ENCODE measurements at regions not wholly inside any gene's neighbourhood (a gene's known extent, or its start where the extent isn't known, plus 50 kb on each side); places are given as distances from the start of the nearest gene placed in this dataset.

GRCh38 chr5:163222982-163223381, 214.4 kb upstream of the CCNG1 start:
- no peaks in the 10 kb centered on the region for H3K27me3 ChIP-seq (ENCODE audit: low read length)
- H3K4me2 ChIP-seq (ENCODE audit: low read depth, low read length, poor library complexity, severe bottlenecking), result no peak overlapping the region
- no peak overlapping the region for H3K27ac ChIP-seq (ENCODE audit: low read depth, low read length)
- H3K9me2 ChIP-seq (replicated peaks; ENCODE audit: insufficient read depth, low read length), result no peaks in the 10 kb centered on the region
- H3K4me3 ChIP-seq (ENCODE audit: insufficient read depth, low read length, poor library complexity, severe bottlenecking), result no peak overlapping the region
- no peaks in the 10 kb centered on the region for H3K79me2 ChIP-seq (ENCODE audit: insufficient read depth, low read length)
- H3K9me3 ChIP-seq (ENCODE audit: insufficient read depth, low read length), result no peaks in the 10 kb centered on the region
- H3K9ac ChIP-seq (ENCODE audit: low read length), result no peak overlapping the region
- no peaks in the 10 kb centered on the region for H4K20me1 ChIP-seq (ENCODE audit: low read depth, low read length)
- no peak for TF ChIP-seq CTCF (IDR thresholded peaks at IDR 0.05; ENCODE audit: insufficient read depth, low read length, poor library complexity, severe bottlenecking)
- no peak overlapping the region for H2AFZ ChIP-seq (ENCODE audit: low read depth, low read length, severe bottlenecking)
- no peaks in the 10 kb centered on the region for H3F3A ChIP-seq (ENCODE audit: insufficient read depth)
- H3K36me3 ChIP-seq (ENCODE audit: low read length), result no peaks in the 10 kb centered on the region

GRCh38 chr5:163244445-163244987, 192.9 kb upstream of the CCNG1 start:
- Histone ChIP-seq H3K9me3 (ENCODE audit: insufficient read depth, low read length) (no peaks in the 10 kb centered on the region), H3K9me2 (replicated peaks; ENCODE audit: insufficient read depth, low read length) (no peaks in the 10 kb centered on the region), H3K4me3 (ENCODE audit: insufficient read depth, low read length, poor library complexity, severe bottlenecking) (no peak overlapping the region), H4K20me1 (ENCODE audit: low read depth, low read length) (no peaks in the 10 kb centered on the region), H2AFZ (ENCODE audit: low read depth, low read length, severe bottlenecking) (no peak overlapping the region), H3K36me3 (ENCODE audit: low read length) (no peaks in the 10 kb centered on the region), H3K79me2 (ENCODE audit: insufficient read depth, low read length) (no peaks in the 10 kb centered on the region), H3K4me2 (ENCODE audit: low read depth, low read length, poor library complexity, severe bottlenecking) (no peak overlapping the region), H3K27ac (ENCODE audit: low read depth, low read length) (no peak overlapping the region), H3K9ac (ENCODE audit: low read length) (no peak overlapping the region), H3F3A (ENCODE audit: insufficient read depth) (no peaks in the 10 kb centered on the region), H3K27me3 (ENCODE audit: low read length) (no peaks in the 10 kb centered on the region)
- TF ChIP-seq EZH2phosphoT487 (conservative IDR thresholded peaks at IDR 0.05; ENCODE audit: low read length) (no peak), CTCF (IDR thresholded peaks at IDR 0.05; ENCODE audit: insufficient read depth, low read length, poor library complexity, severe bottlenecking) (no peak)

- Histone ChIP-seq H3K4me2 (ENCODE audit: low read depth, low read length, poor library complexity, severe bottlenecking) (no peak overlapping the region), H3K9ac (ENCODE audit: low read length) (no peak overlapping the region), H3K27me3 (ENCODE audit: low read length) (no peaks in the 10 kb centered on the region), H3K79me2 (ENCODE audit: insufficient read depth, low read length) (no peaks in the 10 kb centered on the region), H3F3A (ENCODE audit: insufficient read depth) (no peaks in the 10 kb centered on the region), H3K9me2 (replicated peaks; ENCODE audit: insufficient read depth, low read length) (no peaks in the 10 kb centered on the region), H3K9me3 (ENCODE audit: insufficient read depth, low read length) (no peaks in the 10 kb centered on the region), H4K20me1 (ENCODE audit: low read depth, low read length) (no peaks in the 10 kb centered on the region), H3K36me3 (ENCODE audit: low read length) (no peaks in the 10 kb centered on the region), H2AFZ (ENCODE audit: low read depth, low read length, severe bottlenecking) (no peak overlapping the region), H3K4me3 (ENCODE audit: insufficient read depth, low read length, poor library complexity, severe bottlenecking) (no peak overlapping the region), H3K27ac (ENCODE audit: low read depth, low read length) (no peak overlapping the region)
- TF ChIP-seq CTCF (IDR thresholded peaks at IDR 0.05; ENCODE audit: insufficient read depth, low read length, poor library complexity, severe bottlenecking) (no peak), EZH2phosphoT487 (conservative IDR thresholded peaks at IDR 0.05; ENCODE audit: low read length) (no peak)
Observed at GRCh38 chr5:163245584-163245983, 191.8 kb upstream of the CCNG1 start.

Data from SU-DHL-6 (cell line).